ENCODE measurements at regions not wholly inside any gene's neighbourhood (a gene's known extent, or its start where the extent isn't known, plus 50 kb on each side); places are given as distances from the start of the nearest gene placed in this dataset.

DNA sequence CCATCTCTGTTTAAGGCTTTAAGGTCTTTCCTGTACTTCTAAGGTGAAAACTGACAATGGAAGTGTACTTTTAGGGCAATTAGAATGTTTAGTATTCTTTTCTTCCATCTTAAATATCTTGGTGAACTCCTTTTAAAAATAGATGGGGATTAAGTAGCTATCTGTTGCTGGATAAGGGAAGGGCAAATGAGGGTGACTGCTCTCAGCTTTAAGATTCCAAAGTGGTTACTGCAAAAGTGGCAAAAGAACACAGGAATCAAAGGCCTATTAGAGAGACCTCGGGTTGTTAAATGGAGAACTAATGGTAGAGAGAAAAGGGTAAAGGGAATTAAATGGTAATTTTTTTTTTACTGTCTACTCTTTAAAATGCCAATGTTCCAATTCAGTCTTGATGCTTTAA lies 774.1 kb upstream of the B3GALT2 start:
- no peaks in the 10 kb centered on the region for H3K27me3 ChIP-seq
- H3K36me3 ChIP-seq: no peaks in the 10 kb centered on the region
- DNase-seq: no peak
- intact Hi-C loops (cut with DNase I): no loop called here
- WGBS, 2 donors: 56 to 58% methylated on average over 1 of the region's 1 CpG
- no peak overlapping the region for H3K4me3 ChIP-seq (replicated peaks in 1 of 3)
- no peaks in the 10 kb centered on the region for H3K9me3 ChIP-seq
- H3K27ac ChIP-seq: no peak overlapping the region
- TF ChIP-seq, protein P1, sequence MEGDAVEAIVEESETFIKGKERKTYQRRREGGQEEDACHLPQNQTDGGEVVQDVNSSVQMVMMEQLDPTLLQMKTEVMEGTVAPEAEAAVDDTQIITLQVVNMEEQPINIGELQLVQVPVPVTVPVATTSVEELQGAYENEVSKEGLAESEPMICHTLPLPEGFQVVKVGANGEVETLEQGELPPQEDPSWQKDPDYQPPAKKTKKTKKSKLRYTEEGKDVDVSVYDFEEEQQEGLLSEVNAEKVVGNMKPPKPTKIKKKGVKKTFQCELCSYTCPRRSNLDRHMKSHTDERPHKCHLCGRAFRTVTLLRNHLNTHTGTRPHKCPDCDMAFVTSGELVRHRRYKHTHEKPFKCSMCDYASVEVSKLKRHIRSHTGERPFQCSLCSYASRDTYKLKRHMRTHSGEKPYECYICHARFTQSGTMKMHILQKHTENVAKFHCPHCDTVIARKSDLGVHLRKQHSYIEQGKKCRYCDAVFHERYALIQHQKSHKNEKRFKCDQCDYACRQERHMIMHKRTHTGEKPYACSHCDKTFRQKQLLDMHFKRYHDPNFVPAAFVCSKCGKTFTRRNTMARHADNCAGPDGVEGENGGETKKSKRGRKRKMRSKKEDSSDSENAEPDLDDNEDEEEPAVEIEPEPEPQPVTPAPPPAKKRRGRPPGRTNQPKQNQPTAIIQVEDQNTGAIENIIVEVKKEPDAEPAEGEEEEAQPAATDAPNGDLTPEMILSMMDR (IDR thresholded peaks at IDR 0.05): no peak
- TF ChIP-seq POLR2A (IDR thresholded peaks at IDR 0.05): no peak
- no peaks in the 10 kb centered on the region for H3K4me1 ChIP-seq

- Histone ChIP-seq H3K36me3 (no peaks in the 10 kb centered on the region), H3K27ac (no peak overlapping the region), H3K4me1 (no peaks in the 10 kb centered on the region), H3K4me3 (replicated peaks in 1 of 3) (no peak overlapping the region), H3K9me3 (no peaks in the 10 kb centered on the region), H3K27me3 (no peaks in the 10 kb centered on the region)
- 85 to 88% methylated on average over 2 of the region's 2 CpGs for WGBS, 2 donors
- DNase-seq: no peak
- intact Hi-C loops (cut with DNase I): no loop called here
- TF ChIP-seq, protein P1 (IDR thresholded peaks at IDR 0.05): no peak
- TF ChIP-seq POLR2A (IDR thresholded peaks at IDR 0.05): no peak
Observed at GRCh38 chr1:193960040-193960439, 773.6 kb upstream of the B3GALT2 start.

DNA sequence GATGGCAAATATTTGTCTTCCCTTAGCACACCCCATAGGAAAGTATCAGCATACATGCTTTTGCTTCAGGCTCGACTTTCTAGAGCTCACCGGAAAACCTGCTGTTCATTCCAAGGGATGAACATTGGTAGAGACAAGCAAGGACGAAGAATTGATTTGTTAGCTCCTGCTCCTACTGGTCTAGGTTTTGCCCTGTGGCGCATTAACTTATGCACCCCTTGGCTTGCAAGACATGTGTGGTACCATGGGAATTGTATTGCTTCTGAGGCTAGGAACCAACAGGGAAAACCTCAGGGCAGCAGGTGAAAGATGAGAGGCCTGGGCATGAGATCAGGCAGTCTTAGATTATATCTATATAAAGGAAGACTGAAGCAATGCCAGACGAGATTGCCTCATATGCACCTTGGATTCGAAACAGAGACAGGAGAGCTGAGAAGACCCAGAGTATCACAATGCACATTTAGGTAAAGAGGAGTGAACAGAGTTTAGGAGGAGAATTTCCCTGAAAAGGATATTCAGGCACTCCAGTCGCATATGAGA lies 771.2 kb upstream of the B3GALT2 start:
- Histone ChIP-seq H3K4me3 (replicated peaks in 1 of 3) (no peak overlapping the region), H3K27me3 (no peaks in the 10 kb centered on the region), H3K4me1 (no peaks in the 10 kb centered on the region), H3K36me3 (no peaks in the 10 kb centered on the region), H3K27ac (no peak overlapping the region), H3K9me3 (no peaks in the 10 kb centered on the region)
- intact Hi-C loops (cut with DNase I): no loop called here
- WGBS, 2 donors: 77 to 88% methylated on average over 6 of the region's 7 CpGs
- no peak for DNase-seq
- no peak for TF ChIP-seq POLR2A (IDR thresholded peaks at IDR 0.05)
- TF ChIP-seq, protein P1 (IDR thresholded peaks at IDR 0.05): no peak

- H3K4me1 ChIP-seq: no peaks in the 10 kb centered on the region
- no peak overlapping the region for H3K27ac ChIP-seq
- no peak for DNase-seq
- H3K4me3 ChIP-seq (replicated peaks in 1 of 3): no peak overlapping the region
- TF ChIP-seq, protein P1 (IDR thresholded peaks at IDR 0.05): no peak
- TF ChIP-seq POLR2A (IDR thresholded peaks at IDR 0.05): no peak
- no peaks in the 10 kb centered on the region for H3K27me3 ChIP-seq
- intact Hi-C loops (cut with DNase I): no loop called here
- H3K9me3 ChIP-seq: no peaks in the 10 kb centered on the region
- WGBS, 2 donors: 94 to 96% methylated on average over 1 of the region's 1 CpG
- H3K36me3 ChIP-seq: no peaks in the 10 kb centered on the region
Observed at GRCh38 chr1:193952778-193953374, 766.5 kb upstream of the B3GALT2 start.

GRCh38 chr1:193951984-193952383 lies 765.6 kb upstream of the B3GALT2 start:
- WGBS, 2 donors: 77 to 82% methylated on average over 3 of the region's 3 CpGs
- no peaks in the 10 kb centered on the region for H3K9me3 ChIP-seq
- intact Hi-C loops (cut with DNase I): no loop called here
- no peak for DNase-seq
- H3K27me3 ChIP-seq: no peaks in the 10 kb centered on the region
- TF ChIP-seq, protein P1 (IDR thresholded peaks at IDR 0.05): no peak
- no peak for TF ChIP-seq POLR2A (IDR thresholded peaks at IDR 0.05)
- H3K27ac ChIP-seq: no peak overlapping the region
- H3K4me1 ChIP-seq: no peaks in the 10 kb centered on the region
- no peak overlapping the region for H3K4me3 ChIP-seq (replicated peaks in 1 of 3)
- H3K36me3 ChIP-seq: no peaks in the 10 kb centered on the region

Measured in thyroid gland (tissue), 4 donors.